A673 (cell line): ENCODE measurements at regions not wholly inside any gene's neighbourhood (a gene's known extent, or its start where the extent isn't known, plus 50 kb on each side); places are given as distances from the start of the nearest gene placed in this dataset.

Experiments
- BruUV-seq: library from RNA; stranded (reverse); fragments of 400-500 nt; replicated peaks from 2 replicates; lab custom pipeline; 2021; lab: Mats Ljungman, UMichigan
- CTCF ChIA-PET: fragments of 300-600 bp; sonication (Branson Sonifier 250); formaldehyde crosslinking; loops from one replicate; lab custom pipeline; 2022; ENCODE audit warnings: antibody characterized with exemption; lab: Charles Lee
- POLR2A ChIA-PET: fragments of 300-600 bp; sonication (Branson Sonifier 250); formaldehyde crosslinking; loops from one replicate; lab custom pipeline; 2022; ENCODE audit warnings: antibody characterized with exemption; ENCODE audit not compliant: low non-redundant PET; lab: Charles Lee
- DNase-seq: peaks from one replicate; pipeline ENCODE4 v3.0.0-alpha.2; 2015; ENCODE audit warnings: low spot score
- H3K27ac ChIP-seq: fragments of 200-600 bp; sonication (generic); 2 replicates; pipeline ENCODE4 v1.5.1; 2016; ENCODE audit warnings: mixed run types, low read depth, mild to moderate bottlenecking, mixed read lengths, antibody characterized with exemption, low read length; ENCODE audit not compliant: poor library complexity, severe bottlenecking
- H3K27me3 ChIP-seq: fragments of 200-600 bp; sonication (generic); replicated peaks from 2 replicates; pipeline ENCODE4 v1.6.1; 2017; ENCODE audit warnings: mixed run types, low read depth, mild to moderate bottlenecking, mixed read lengths, antibody characterized with exemption, low read length; ENCODE audit not compliant: insufficient read depth, poor library complexity
- H3K36me3 ChIP-seq: fragments of 200-600 bp; sonication (generic); 2 replicates; pipeline ENCODE4 v1.6.1; 2016; ENCODE audit warnings: mixed run types, mild to moderate bottlenecking, mixed read lengths, antibody characterized with exemption, low read length; ENCODE audit not compliant: insufficient read depth, poor library complexity, severe bottlenecking
- H3K4me1 ChIP-seq: fragments of 200-600 bp; sonication (generic); 2 replicates; pipeline ENCODE4 v1.6.1; 2017; ENCODE audit warnings: mixed run types, mild to moderate bottlenecking, mixed read lengths, antibody characterized with exemption, low read length; ENCODE audit not compliant: insufficient read depth, poor library complexity, severe bottlenecking
- H3K4me3 ChIP-seq: fragments of 200-600 bp; sonication (generic); 2 replicates; pipeline ENCODE4 v1.5.1; 2016; ENCODE audit warnings: low read depth, mixed run types, mild to moderate bottlenecking, mixed read lengths, low read length; ENCODE audit not compliant: poor library complexity, severe bottlenecking
- H3K9me3 ChIP-seq: fragments of 200-600 bp; sonication (generic); 2 replicates; pipeline ENCODE4 v1.6.1; 2016; ENCODE audit warnings: mixed run types, low read depth, mild to moderate bottlenecking, mixed read lengths, antibody characterized with exemption, low read length; ENCODE audit not compliant: poor library complexity, severe bottlenecking
- EZH2 ChIP-seq: fragments of 200-600 bp; sonication (generic); IDR thresholded peaks from 2 replicates; pipeline ENCODE4 v1.6.1; 2017; ENCODE audit warnings: borderline replicate concordance, low read depth, mild to moderate bottlenecking, mixed read lengths, antibody characterized with exemption, low read length; ENCODE audit not compliant: poor library complexity, severe bottlenecking
- intact Hi-C: fragments of 100-400 bp; cut with micrococcal nuclease; formaldehyde crosslinking; loops from one replicate; pipeline ENCODE4 v1.10.0; 2022; ENCODE audit not compliant: unreplicated experiment
- TF ChIP-seq, protein P1 (sequence below): fragments of 300-800, 200-600 bp; sonication (generic); conservative IDR thresholded peaks from 2 replicates; pipeline ENCODE4 v1.5.1; 2017; ENCODE audit warnings: low read depth, mild to moderate bottlenecking, antibody characterized with exemption, low read length, moderate library complexity, mixed read lengths

GRCh38 chr13:21965095-21965494 lies 294.2 kb downstream of the FGF9 start:
- Histone ChIP-seq H3K36me3 (no peaks in the 10 kb centered on the region), H3K27me3 (no peaks in the 10 kb centered on the region), H3K4me1 (no peaks in the 10 kb centered on the region), H3K4me3 (no peak overlapping the region), H3K27ac (no peak overlapping the region), H3K9me3 (no peaks in the 10 kb centered on the region)
- TF ChIP-seq, protein P1, sequence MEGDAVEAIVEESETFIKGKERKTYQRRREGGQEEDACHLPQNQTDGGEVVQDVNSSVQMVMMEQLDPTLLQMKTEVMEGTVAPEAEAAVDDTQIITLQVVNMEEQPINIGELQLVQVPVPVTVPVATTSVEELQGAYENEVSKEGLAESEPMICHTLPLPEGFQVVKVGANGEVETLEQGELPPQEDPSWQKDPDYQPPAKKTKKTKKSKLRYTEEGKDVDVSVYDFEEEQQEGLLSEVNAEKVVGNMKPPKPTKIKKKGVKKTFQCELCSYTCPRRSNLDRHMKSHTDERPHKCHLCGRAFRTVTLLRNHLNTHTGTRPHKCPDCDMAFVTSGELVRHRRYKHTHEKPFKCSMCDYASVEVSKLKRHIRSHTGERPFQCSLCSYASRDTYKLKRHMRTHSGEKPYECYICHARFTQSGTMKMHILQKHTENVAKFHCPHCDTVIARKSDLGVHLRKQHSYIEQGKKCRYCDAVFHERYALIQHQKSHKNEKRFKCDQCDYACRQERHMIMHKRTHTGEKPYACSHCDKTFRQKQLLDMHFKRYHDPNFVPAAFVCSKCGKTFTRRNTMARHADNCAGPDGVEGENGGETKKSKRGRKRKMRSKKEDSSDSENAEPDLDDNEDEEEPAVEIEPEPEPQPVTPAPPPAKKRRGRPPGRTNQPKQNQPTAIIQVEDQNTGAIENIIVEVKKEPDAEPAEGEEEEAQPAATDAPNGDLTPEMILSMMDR: no peak
- no peak for TF ChIP-seq EZH2
- intact Hi-C loops: no loop called here
- ChIA-PET POLR2A (no interaction called here), CTCF (no interaction called here)
- no TSS peak for BruUV-seq
- DNase-seq: no peak

- no peaks in the 10 kb centered on the region for H3K36me3 ChIP-seq
- H3K27me3 ChIP-seq: no peaks in the 10 kb centered on the region
- H3K27ac ChIP-seq: no peak overlapping the region
- no peak overlapping the region for H3K4me3 ChIP-seq
- no peak for TF ChIP-seq EZH2
- TF ChIP-seq, protein P1: no peak
- no peaks in the 10 kb centered on the region for H3K9me3 ChIP-seq
- ChIA-PET POLR2A (no interaction called here), CTCF (no interaction called here)
- intact Hi-C loops: no loop called here
- H3K4me1 ChIP-seq: no peaks in the 10 kb centered on the region
- no TSS peak for BruUV-seq
- DNase-seq: no peak
Measured at GRCh38 chr13:21966014-21966413, 295.1 kb downstream of the FGF9 start.

DNA sequence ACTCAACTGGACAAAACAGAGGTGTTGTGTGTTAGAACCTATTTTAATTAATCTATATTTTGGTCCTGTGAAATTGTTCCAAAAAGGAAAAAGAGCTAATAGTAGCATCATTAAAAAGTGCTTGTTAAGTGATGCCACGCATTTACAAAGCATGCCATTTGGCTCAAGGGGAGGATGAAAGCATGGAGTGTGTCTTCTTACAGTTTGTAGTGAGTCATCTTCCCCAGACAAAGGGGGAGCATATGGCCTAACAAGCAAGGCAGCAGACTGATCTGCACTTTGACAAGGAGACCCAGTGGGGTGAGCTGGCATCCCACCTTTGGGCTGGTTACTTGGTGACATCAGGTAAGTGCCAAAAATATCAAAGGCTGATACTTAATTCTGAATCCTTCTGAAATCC lies 297.0 kb downstream of the FGF9 start:
- ChIA-PET CTCF (no interaction called here), POLR2A (no interaction called here)

More for the DNA sequence above, 297.0 kb downstream of the FGF9 start:
- no peaks in the 10 kb centered on the region for H3K36me3 ChIP-seq
- no peak for DNase-seq
- no peaks in the 10 kb centered on the region for H3K27me3 ChIP-seq
- no peaks in the 10 kb centered on the region for H3K4me1 ChIP-seq
- no peak overlapping the region for H3K27ac ChIP-seq
- TF ChIP-seq EZH2: no peak
- TF ChIP-seq, protein P1: no peak
- intact Hi-C loops: no loop called here
- H3K9me3 ChIP-seq: no peaks in the 10 kb centered on the region
- no TSS peak for BruUV-seq
- no peak overlapping the region for H3K4me3 ChIP-seq
